C1 segment of cervical spinal cord (tissue), 14 donors: ENCODE measurements at regions not wholly inside any gene's neighbourhood (a gene's known extent, or its start where the extent isn't known, plus 50 kb on each side); places are given as distances from the start of the nearest gene placed in this dataset.

Experiments
- DNase-seq, 14 donors: peaks; one replicate each; lab custom pipeline; 2025; lab: John Stamatoyannopoulos, UW

GRCh38 chr4:129545599-129546278 lies 449.8 kb downstream of the C4orf33 start:
- peak in 1 of 14 donors; percentile 0 for DNase-seq

- DNase-seq: no peak
These were observed 450.6 kb downstream of the C4orf33 start for GRCh38 chr4:129546531-129546930.

- DNase-seq: no peak
These were observed 454.4 kb downstream of the C4orf33 start for GRCh38 chr4:129550281-129550785.

- no peak for DNase-seq
These were observed 465.3 kb downstream of the C4orf33 start for GRCh38 chr4:129561280-129561679.

- DNase-seq: no peak
These were observed 466.1 kb downstream of the C4orf33 start for GRCh38 chr4:129561886-129562671.

- DNase-seq: no peak
These were observed 469.3 kb downstream of the C4orf33 start for GRCh38 chr4:129565214-129565613.

- no peak for DNase-seq
These were observed 474.4 kb downstream of the C4orf33 start for GRCh38 chr4:129570326-129570725.

- no peak for DNase-seq
These were observed 482.4 kb downstream of the C4orf33 start for GRCh38 chr4:129578336-129578735.

GRCh38 chr4:129581305-129581704 lies 485.4 kb downstream of the C4orf33 start:
- no peak for DNase-seq

GRCh38 chr4:129583868-129584267 lies 487.9 kb downstream of the C4orf33 start:
- DNase-seq: no peak

GRCh38 chr4:129598582-129598981 lies 502.6 kb downstream of the C4orf33 start:
- DNase-seq: no peak

- DNase-seq: no peak
These were observed 504.9 kb downstream of the C4orf33 start for GRCh38 chr4:129600898-129601297.

- no peak for DNase-seq
These were observed 506.5 kb downstream of the C4orf33 start for GRCh38 chr4:129602447-129602846.

GRCh38 chr4:129603241-129603931 lies 507.4 kb downstream of the C4orf33 start:
- no peak for DNase-seq

GRCh38 chr4:129604632-129605255 lies 508.8 kb downstream of the C4orf33 start:
- no peak for DNase-seq

GRCh38 chr4:129614611-129615010 lies 518.7 kb downstream of the C4orf33 start:
- no peak for DNase-seq

- DNase-seq: no peak
These were observed 526.6 kb downstream of the C4orf33 start for GRCh38 chr4:129622566-129622965.

- DNase-seq: no peak
These were observed 527.4 kb downstream of the C4orf33 start for GRCh38 chr4:129623233-129623875.

GRCh38 chr4:129641179-129641578 lies 545.2 kb downstream of the C4orf33 start:
- DNase-seq: peak in 8 of 14 donors; percentile 0 to 34 (median 6)

GRCh38 chr4:129645461-129645860 lies 549.5 kb downstream of the C4orf33 start:
- DNase-seq: no peak

GRCh38 chr4:129668092-129668491 lies 572.1 kb downstream of the C4orf33 start:
- DNase-seq: no peak
